HFFc6 (cell line): ENCODE measurements at regions not wholly inside any gene's neighbourhood (a gene's known extent, or its start where the extent isn't known, plus 50 kb on each side); places are given as distances from the start of the nearest gene placed in this dataset.

Experiments used
- DNase-seq: peaks from one replicate; pipeline ENCODE4 v3.0.0-alpha.2; 2018
- H3K27ac Mint-ChIP-seq: 2 replicates; pipeline ENCODE4 v1.8.0; 2020; ENCODE audit warnings: mild to moderate bottlenecking, mixed read lengths
- H3K27me3 Mint-ChIP-seq: 2 replicates; pipeline ENCODE4 v1.8.0; 2021; ENCODE audit warnings: mild to moderate bottlenecking, moderate library complexity, mixed read lengths; ENCODE audit not compliant: insufficient read depth
- H3K36me3 Mint-ChIP-seq: 2 replicates; pipeline ENCODE4 v1.8.0; 2021; ENCODE audit warnings: low read depth, mixed read lengths
- H3K4me1 Mint-ChIP-seq: 2 replicates; pipeline ENCODE4 v1.8.0; 2020; ENCODE audit warnings: low read depth, mixed read lengths
- H3K4me3 Mint-ChIP-seq: 2 replicates; pipeline ENCODE4 v1.8.0; 2020; ENCODE audit warnings: mild to moderate bottlenecking, moderate library complexity, mixed read lengths
- H3K9me3 Mint-ChIP-seq: 2 replicates; pipeline ENCODE4 v1.8.0; 2020; ENCODE audit warnings: mild to moderate bottlenecking, mixed read lengths
- CTCF ChIP-seq: fragments of 200-600 bp; sonication (generic); IDR thresholded peaks from 2 replicates; pipeline ENCODE4 v1.5.0; 2021; ENCODE audit warnings: antibody characterized with exemption, mild to moderate bottlenecking

GRCh38 chr2:204127238-204127637, 190.7 kb downstream of the ICOS start:
- Mint-ChIP-seq H3K27ac (no peak overlapping the region), H3K4me1 (no peaks in the 10 kb centered on the region), H3K27me3 (peaks cover 13% of the 10 kb centered on the region), H3K4me3 (no peak overlapping the region), H3K36me3 (no peaks in the 10 kb centered on the region), H3K9me3 (no peaks in the 10 kb centered on the region)
- no peak for TF ChIP-seq CTCF
- no peak for DNase-seq

GRCh38 chr2:204129591-204130294, 193.2 kb downstream of the ICOS start:
- no peak for DNase-seq
- Mint-ChIP-seq H3K4me3 (no peak overlapping the region), H3K4me1 (no peaks in the 10 kb centered on the region), H3K36me3 (no peaks in the 10 kb centered on the region), H3K27me3 (peaks cover 8% of the 10 kb centered on the region), H3K9me3 (no peaks in the 10 kb centered on the region), H3K27ac (no peak overlapping the region)
- TF ChIP-seq CTCF, result no peak

GRCh38 chr2:204131621-204132020, 195.1 kb downstream of the ICOS start:
- H3K4me1 Mint-ChIP-seq, result no peaks in the 10 kb centered on the region
- peaks cover 11% of the 10 kb centered on the region for H3K27me3 Mint-ChIP-seq
- no peak for DNase-seq
- no peak overlapping the region for H3K27ac Mint-ChIP-seq
- no peak for TF ChIP-seq CTCF
- H3K36me3 Mint-ChIP-seq, result no peaks in the 10 kb centered on the region
- H3K4me3 Mint-ChIP-seq, result no peak overlapping the region
- H3K9me3 Mint-ChIP-seq, result no peaks in the 10 kb centered on the region

- no peak for TF ChIP-seq CTCF
- H3K27me3 Mint-ChIP-seq, result peaks cover 9% of the 10 kb centered on the region
- H3K4me1 Mint-ChIP-seq, result no peaks in the 10 kb centered on the region
- no peak for DNase-seq
- no peaks in the 10 kb centered on the region for H3K9me3 Mint-ChIP-seq
- no peak overlapping the region for H3K27ac Mint-ChIP-seq
- H3K4me3 Mint-ChIP-seq, result no peak overlapping the region
- no peaks in the 10 kb centered on the region for H3K36me3 Mint-ChIP-seq
These were observed 196.9 kb downstream of the ICOS start for GRCh38 chr2:204133476-204133875.

- Mint-ChIP-seq H3K4me3 (no peak overlapping the region), H3K27ac (no peak overlapping the region), H3K4me1 (no peaks in the 10 kb centered on the region), H3K9me3 (no peaks in the 10 kb centered on the region), H3K27me3 (peaks cover 9% of the 10 kb centered on the region), H3K36me3 (no peaks in the 10 kb centered on the region)
- DNase-seq, result no peak
- no peak for TF ChIP-seq CTCF
These were observed 197.9 kb downstream of the ICOS start for GRCh38 chr2:204134421-204134820.
